Adrenal gland (tissue), 5 donors: ENCODE measurements at regions not wholly inside any gene's neighbourhood (a gene's known extent, or its start where the extent isn't known, plus 50 kb on each side); places are given as distances from the start of the nearest gene placed in this dataset.

Experiments used
- CTCF ChIP-seq, 6 experiments: fragments of 450-650 bp in 4 of 6; fragments of 200-600 bp in 2 of 6; sonication (generic) in 1 of 6; IDR thresholded peaks; 1 replicate in 5 of 6; 2 replicates in 1 of 6; pipeline versions ENCODE4 v1.5.1 to v1.8.0; 2016 to 2021; ENCODE audit warnings: antibody characterized with exemption in 6 of 6, mild to moderate bottlenecking in 2 of 6, moderate library complexity in 1 of 6
- POLR2A ChIP-seq, 2 donors: fragments of 450-650 bp; IDR thresholded peaks; one replicate each; pipeline ENCODE4 v1.6.1; 2017; ENCODE audit warnings: antibody characterized with exemption in 2 of 2, mild to moderate bottlenecking in 2 of 2, moderate library complexity in 1 of 2
- donor health status: DM: no; HTN: no; CAD: no.

- TF ChIP-seq CTCF (IDR thresholded peaks at IDR 0.05) (no peak), POLR2A (IDR thresholded peaks at IDR 0.05) (no peak)
These were observed 94.4 kb upstream of the GUCY1A1 start for GRCh38 chr4:155572106-155572703.
